HG02610 (cell line): ENCODE measurements at regions not wholly inside any gene's neighbourhood (a gene's known extent, or its start where the extent isn't known, plus 50 kb on each side); places are given as distances from the start of the nearest gene placed in this dataset.
"Not testable (repeated sequence)": the region's sequence is repeated elsewhere in the genome, so short reads cannot be mapped to it uniquely, and the experiment has no call there.

Source experiments
- ATAC-seq: cut with Tn5 transposase; IDR thresholded peaks from one replicate; pipeline ENCODE4 v1.9.1; 2021; ENCODE audit warnings: mild to moderate bottlenecking, moderate library complexity; ENCODE audit not compliant: unreplicated experiment

DNA sequence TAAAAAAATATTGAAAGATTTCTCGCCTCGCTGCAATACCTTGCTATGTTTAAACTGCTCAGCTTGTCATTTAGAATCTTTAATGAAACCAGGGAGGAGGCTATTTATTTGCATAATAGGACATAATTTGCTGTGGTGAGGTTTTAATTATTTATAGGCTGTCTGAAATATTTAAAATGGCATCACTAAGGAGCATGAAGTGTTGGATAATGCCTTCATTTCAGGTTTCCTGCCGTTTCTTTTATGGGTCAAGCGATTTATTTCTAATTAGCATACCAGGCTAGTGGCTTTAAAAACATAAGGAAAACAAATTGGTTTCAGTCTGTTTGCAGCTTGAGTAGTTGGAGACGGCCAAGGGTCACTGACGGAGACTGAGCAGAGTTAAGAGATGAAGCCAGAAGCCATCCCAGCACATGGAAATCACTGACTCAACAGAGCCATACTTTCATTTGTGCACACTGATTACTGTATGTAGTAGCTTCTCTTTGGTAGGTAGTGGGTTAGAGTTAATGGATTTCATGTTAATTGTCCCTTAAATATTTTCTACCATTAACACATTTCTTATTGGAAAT lies 1962.4 kb upstream of the TENM3 start:
- no peak for ATAC-seq

GRCh38 chr4:180281724-180282123 lies 1961.5 kb upstream of the TENM3 start:
- no peak for ATAC-seq

GRCh38 chr4:180284267-180284666 lies 1958.9 kb upstream of the TENM3 start:
- no peak for ATAC-seq

DNA sequence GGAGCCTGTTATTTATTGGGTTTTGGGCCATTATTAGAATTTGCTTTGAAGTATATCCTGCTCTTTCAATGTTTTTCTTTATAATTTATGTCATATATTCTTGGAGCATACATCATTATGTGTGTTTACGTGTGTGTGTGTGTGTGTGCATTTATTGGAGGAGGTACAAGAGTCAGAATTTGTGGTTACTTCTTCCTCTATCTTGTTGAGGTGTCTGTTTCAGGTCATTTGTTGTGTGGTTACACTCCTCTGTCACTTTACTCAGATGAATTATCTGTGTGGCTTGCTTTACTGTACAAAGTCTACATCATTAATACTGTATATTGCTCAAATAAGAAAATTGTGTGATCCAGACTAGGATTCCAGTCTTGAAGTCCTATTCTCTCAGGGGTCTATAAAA lies 1957.4 kb upstream of the TENM3 start:
- ATAC-seq, result peak; percentile 91

DNA sequence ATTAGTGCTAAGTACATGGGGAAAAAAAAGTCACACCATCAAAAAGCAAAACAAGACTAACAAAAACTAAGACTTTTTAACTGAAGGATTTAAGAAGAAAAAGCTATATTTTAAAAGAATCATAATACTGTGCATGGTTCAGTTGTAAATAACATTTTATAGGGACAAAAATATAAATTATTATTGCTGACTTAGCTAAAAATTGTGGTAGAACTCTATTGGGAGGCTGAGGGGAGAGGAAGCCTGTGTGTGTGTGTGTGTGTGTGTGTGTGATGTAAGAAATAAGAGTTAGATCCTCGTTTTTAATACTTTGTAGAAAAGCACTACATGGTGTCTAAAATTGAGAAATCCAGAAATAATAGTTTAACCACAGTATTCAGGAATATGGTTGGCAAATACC lies 1950.9 kb upstream of the TENM3 start:
- ATAC-seq, result no peak

GRCh38 chr4:180296036-180296599 lies 1947.1 kb upstream of the TENM3 start:
- no peak for ATAC-seq

- no peak for ATAC-seq
These were observed 1938.9 kb upstream of the TENM3 start for GRCh38 chr4:180304321-180304720.

- ATAC-seq, result no peak
These were observed 1932.6 kb upstream of the TENM3 start for GRCh38 chr4:180310616-180311015.

DNA sequence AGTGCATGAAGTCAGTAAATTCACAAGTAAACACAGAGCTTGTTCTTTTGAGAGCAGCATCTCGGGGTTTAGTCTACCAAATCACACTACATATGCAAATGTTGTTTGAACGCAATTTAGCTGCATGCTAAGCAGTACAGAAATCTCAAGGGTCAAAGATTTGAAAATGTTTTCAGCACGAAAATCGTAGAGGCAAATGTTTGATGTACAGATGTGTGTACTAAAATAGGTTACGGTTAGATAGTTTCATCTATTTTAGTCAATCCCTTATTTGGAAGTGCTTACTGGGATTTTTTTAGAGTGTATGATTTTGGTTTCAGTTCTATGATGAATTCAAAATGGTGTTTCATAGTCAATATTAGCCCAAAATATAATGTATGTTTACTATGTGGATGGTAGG lies 1928.2 kb upstream of the TENM3 start:
- ATAC-seq, result peak; percentile 80

DNA sequence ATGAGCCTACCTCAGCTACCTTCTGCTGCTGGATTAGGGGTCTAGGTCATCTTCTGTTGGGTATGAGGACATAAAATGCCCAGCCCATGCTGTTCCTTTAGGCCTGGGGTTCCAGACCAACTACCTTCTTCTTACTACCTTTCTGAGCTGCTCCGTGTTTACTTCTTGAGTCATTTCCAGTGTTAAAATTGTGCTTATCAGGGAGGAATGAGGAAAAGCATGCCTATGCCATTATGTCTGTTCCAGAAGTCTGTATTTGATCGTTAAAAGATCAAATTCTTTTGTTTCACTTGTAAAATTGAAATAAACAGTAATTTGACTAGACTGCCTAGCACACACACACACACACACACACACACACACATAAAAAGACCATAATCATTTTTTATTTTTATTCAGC lies 1912.7 kb upstream of the TENM3 start:
- no peak for ATAC-seq

DNA sequence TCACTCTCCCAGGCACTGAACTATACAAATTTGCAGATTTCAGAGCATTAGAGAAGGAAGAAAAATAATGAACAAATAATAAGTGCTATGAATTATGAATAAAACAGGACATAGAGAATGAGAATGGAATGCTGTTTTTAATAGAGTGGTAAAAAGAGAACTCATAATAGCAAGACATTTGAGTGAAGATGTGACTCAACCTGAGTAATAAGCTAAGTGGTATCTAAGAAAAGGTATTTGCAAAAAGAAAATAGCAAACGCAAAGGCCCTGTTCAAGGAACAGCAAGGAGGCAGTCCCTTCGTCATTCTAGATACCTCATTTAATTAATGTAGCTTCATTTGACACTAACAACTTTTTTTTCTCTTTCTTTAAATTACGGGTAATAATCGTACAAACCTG lies 1910.0 kb upstream of the TENM3 start:
- no peak for ATAC-seq

DNA sequence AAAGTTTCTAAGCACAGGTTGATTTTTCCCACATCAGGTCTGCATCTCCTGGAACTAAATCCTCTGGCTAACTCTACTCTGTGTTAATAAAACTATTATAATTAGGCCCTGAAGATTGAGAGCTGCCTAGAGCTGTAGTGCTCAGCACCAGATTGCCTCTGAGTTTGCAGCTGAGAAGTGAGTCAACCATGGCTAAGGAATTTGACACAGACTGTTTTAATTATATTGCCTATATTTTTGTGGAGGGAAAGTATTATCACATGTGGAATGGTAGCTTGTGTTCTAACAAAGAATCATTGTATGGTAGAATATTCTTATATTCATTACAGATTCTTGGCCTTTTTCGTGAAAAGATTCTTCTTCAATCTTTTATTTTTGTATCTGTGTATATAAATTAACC lies 1907.6 kb upstream of the TENM3 start:
- no peak for ATAC-seq

DNA sequence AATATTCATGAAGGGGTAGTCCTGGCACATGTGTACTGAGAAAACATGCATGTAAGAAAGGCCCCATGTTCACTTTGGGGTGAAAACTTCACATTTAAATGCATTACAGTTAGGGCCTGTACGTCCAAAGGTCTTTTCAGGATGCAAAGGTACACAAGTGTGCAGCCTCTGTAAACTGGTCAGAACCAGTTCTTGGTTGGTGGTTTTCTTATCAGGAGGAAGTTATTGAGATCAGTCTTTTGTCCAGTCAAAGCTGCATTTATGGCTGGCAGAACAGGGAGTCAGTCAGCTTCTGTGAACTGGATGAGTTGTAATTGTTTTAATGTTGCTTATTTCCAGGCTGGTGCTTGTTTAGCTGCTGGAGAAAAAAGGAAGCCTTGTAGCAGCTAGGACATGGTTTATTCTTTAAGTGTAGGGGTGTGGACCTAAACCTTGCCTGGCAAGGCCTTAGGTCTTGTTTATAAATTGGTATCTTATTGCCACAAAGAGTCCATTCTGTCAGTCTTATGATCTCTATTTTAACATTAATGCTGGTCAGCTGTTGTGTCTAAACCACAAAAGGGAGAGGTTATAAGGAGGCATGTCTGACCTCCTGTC lies 1906.6 kb upstream of the TENM3 start:
- ATAC-seq, result no peak

GRCh38 chr4:180341926-180342325 lies 1901.3 kb upstream of the TENM3 start:
- ATAC-seq, result no peak

GRCh38 chr4:180350901-180351300 lies 1892.3 kb upstream of the TENM3 start:
- no peak for ATAC-seq

- ATAC-seq, result no peak
These were observed 1886.4 kb upstream of the TENM3 start for GRCh38 chr4:180356766-180357165.

DNA sequence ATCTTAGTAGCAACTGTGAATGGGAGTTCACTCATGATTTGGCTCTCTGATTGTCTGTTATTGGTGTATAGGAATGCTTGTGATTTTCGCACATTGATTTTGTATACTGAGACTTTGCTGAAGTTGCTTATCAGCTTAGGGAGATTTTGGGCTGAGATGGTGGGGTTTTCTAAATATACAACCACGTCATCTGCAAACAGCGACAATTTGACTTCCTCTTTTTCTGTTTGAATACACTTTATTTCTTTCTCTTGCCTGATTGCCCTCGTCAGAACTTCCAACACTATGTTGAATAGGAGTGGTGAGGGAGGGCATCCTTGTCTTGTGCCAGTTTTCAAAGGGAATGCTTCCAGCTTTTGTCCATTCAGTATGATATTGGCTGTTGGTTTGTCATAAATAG lies 1883.1 kb upstream of the TENM3 start:
- ATAC-seq, result not testable (repeated sequence)

DNA sequence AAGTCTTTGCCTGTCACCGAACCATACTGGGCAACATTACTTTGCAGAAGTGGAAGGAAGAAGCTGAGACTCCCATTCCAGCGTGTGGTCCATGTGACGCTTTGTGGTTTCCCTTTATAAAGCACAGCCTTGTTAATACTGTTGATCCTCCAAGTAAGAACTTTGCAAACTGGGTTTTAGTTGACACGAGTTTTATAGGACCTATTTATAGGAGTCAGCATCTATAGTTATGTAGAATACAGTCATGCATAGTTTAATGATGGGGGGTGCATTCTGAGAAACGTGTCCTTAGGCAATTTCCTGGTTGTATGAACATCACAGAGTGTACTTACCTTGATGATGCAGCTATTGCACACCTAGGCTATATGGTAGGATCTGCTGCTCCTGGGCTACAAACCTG lies 1879.4 kb upstream of the TENM3 start:
- ATAC-seq, result no peak

- ATAC-seq, result no peak
These were observed 1870.5 kb upstream of the TENM3 start for GRCh38 chr4:180372691-180373090.

DNA sequence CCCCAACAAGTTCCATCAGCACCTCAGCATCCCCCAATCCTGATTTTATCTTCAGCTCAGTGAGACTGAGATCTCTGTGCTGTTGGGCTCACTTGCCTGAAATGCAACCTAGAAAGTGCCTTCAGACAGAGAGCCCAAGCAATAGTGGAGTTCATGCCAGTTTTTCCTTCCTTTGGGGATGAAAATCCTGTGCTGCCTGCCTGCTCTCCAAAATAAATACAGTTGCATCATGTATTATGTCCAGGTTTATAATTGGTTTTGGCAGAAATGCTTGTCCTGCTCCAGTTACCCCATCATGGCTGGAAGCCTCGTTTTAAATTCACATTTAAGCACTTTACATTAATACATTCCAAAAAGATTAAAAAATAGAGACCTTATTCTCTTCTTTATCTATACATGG lies 1865.5 kb upstream of the TENM3 start:
- no peak for ATAC-seq

DNA sequence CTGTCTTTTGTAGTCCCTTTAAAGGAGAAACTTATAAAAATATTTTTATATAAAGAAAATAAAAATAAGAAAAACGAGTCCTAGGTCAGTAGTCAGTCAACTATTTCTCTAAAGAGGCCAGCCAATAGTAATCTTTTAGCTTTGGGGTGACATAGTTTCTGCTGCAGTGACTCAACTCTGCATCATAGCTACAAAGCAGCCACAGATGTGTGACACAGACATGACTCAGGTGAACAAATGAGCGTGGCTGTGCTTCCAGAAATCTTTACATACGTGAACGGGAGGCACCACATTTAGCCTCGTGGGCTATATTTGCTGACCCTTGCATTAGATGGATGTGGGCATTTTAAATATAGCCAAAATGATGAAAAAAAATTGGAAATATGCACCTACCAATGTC lies 1862.5 kb upstream of the TENM3 start:
- ATAC-seq, result no peak

DNA sequence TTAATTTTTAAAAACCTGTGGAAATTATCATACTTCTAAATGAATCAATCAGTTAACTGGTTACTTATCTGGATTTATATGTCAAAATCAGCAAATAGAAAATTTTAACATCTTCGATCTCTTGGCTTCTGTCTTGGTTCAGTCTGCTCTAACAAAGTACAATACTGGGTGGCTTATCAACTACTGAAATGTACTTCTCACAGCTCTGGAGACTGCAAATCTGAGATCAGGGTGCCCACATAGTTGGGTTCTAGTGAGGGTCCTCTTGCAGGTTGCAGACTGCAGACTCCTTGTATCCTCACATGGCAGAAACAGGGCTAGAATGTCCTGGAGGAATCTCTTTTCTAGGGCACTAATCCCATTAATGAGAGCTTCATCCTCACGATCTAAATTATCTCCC lies 1851.6 kb upstream of the TENM3 start:
- ATAC-seq, result no peak

DNA sequence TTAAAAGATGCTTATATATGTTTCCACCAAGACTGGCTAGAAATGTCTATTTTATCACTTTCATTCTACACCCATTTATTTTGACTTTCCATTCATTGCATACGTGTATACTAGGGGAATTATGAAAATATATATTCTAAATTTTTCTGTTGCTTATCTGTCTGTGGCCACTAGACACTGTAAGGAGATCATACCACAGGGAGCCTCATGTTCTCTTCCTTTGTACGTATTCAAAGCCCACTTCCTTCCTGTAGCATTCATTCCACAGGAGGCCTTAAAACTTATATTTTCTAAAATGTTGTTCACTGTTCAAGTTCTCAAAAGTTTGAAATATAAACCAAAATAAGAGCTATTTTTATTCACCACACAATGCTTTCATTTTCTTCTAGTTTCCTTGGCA lies 1848.9 kb upstream of the TENM3 start:
- ATAC-seq, result no peak
